Effector memory CD4-positive, alpha-beta T cell (primary cell): ENCODE measurements at regions not wholly inside any gene's neighbourhood (a gene's known extent, or its start where the extent isn't known, plus 50 kb on each side); places are given as distances from the start of the nearest gene placed in this dataset.

ENCODE experiments used
- DNase-seq, 3 donors: peaks; one replicate each; pipeline ENCODE4 v3.0.0-alpha.2; 2020
- H3K27ac ChIP-seq: 2 replicates; pipeline ENCODE4 v1.7.0; 2013; ENCODE audit warnings: mild to moderate bottlenecking, low read length, moderate library complexity; ENCODE audit not compliant: insufficient read depth, poor library complexity, severe bottlenecking
- H3K27me3 ChIP-seq: replicated peaks from 2 replicates; pipeline ENCODE4 v1.7.0; 2013; ENCODE audit warnings: mild to moderate bottlenecking, low read length; ENCODE audit not compliant: insufficient read depth, control insufficient read depth, poor library complexity, severe bottlenecking
- H3K36me3 ChIP-seq: 2 replicates; pipeline ENCODE4 v1.7.0; 2013; ENCODE audit warnings: mild to moderate bottlenecking, low read length, moderate library complexity; ENCODE audit not compliant: control insufficient read depth, insufficient read depth
- H3K4me1 ChIP-seq: 2 replicates; pipeline ENCODE4 v1.7.0; 2013; ENCODE audit warnings: low read length, mild to moderate bottlenecking; ENCODE audit not compliant: control insufficient read depth, insufficient read depth, poor library complexity, severe bottlenecking
- H3K4me3 ChIP-seq: 2 replicates; pipeline ENCODE4 v1.7.0; 2013; ENCODE audit warnings: low read length, low read depth, mild to moderate bottlenecking; ENCODE audit not compliant: insufficient read depth, poor library complexity, severe bottlenecking
- H3K9me3 ChIP-seq: 2 replicates; pipeline ENCODE4 v1.7.0; 2013; ENCODE audit warnings: mild to moderate bottlenecking, low read length, moderate library complexity; ENCODE audit not compliant: control insufficient read depth

DNA sequence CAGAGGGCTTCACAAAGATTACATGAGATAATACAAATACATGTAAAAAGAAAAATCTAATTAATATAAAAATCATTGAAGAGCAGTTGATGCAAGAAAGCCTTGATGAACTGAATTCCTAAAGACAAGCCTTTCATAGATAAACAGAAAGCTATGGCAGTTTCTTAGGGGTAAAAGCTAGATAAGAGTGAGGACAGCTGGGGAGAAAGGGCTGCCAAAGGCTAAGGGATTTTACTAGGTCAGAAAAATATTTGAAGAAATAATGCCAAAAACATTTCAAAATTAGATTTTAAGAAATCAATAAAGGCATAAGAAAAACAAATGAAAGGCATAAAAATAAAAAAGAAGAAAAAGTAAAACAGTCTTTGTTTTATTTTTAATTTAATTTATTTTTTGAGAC is 107.9 kb upstream of the ZNF366 start:
- H3K4me1 ChIP-seq: no peaks in the 10 kb centered on the region
- H3K36me3 ChIP-seq: no peaks in the 10 kb centered on the region
- no peaks in the 10 kb centered on the region for H3K9me3 ChIP-seq
- H3K4me3 ChIP-seq: no peak overlapping the region
- DNase-seq: no peak
- no peaks in the 10 kb centered on the region for H3K27me3 ChIP-seq
- no peak overlapping the region for H3K27ac ChIP-seq

DNA sequence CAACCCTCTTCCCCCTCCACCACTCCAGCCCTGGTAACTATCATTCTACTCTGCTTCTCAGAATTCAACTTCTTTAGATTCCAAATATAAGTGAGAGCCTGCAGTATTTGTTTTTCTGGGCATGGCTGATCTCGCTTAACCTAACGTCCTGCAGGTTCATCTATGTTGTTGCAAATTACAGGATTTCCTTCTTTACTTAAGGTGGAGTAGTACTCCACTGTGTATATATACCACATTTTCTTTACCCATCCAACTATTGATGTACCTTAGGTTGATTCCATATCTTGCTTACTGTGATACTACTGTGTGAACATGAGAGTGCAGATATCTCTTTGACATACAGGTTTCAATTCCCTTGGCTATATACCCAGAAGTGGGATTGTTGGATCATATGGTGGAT is 106.3 kb upstream of the ZNF366 start:
- Histone ChIP-seq H3K9me3 (no peaks in the 10 kb centered on the region), H3K4me3 (no peak overlapping the region), H3K36me3 (no peaks in the 10 kb centered on the region), H3K27ac (no peak overlapping the region), H3K4me1 (no peaks in the 10 kb centered on the region), H3K27me3 (no peaks in the 10 kb centered on the region)
- no peak for DNase-seq

GRCh38 chr5:72612810-72613209 is 105.6 kb upstream of the ZNF366 start:
- no peaks in the 10 kb centered on the region for H3K36me3 ChIP-seq
- H3K4me1 ChIP-seq: no peaks in the 10 kb centered on the region
- no peaks in the 10 kb centered on the region for H3K27me3 ChIP-seq
- H3K9me3 ChIP-seq: no peaks in the 10 kb centered on the region
- no peak for DNase-seq
- H3K4me3 ChIP-seq: no peak overlapping the region
- H3K27ac ChIP-seq: no peak overlapping the region

- no peaks in the 10 kb centered on the region for H3K9me3 ChIP-seq
- no peak overlapping the region for H3K27ac ChIP-seq
- no peak overlapping the region for H3K4me3 ChIP-seq
- DNase-seq: peak in 1 of 3 donors; percentile 1
- no peaks in the 10 kb centered on the region for H3K27me3 ChIP-seq
- no peaks in the 10 kb centered on the region for H3K4me1 ChIP-seq
- no peaks in the 10 kb centered on the region for H3K36me3 ChIP-seq
These were observed 104.0 kb upstream of the ZNF366 start for GRCh38 chr5:72611118-72611730.

- H3K4me3 ChIP-seq: no peak overlapping the region
- no peaks in the 10 kb centered on the region for H3K4me1 ChIP-seq
- H3K27ac ChIP-seq: no peak overlapping the region
- H3K36me3 ChIP-seq: no peaks in the 10 kb centered on the region
- H3K27me3 ChIP-seq: no peaks in the 10 kb centered on the region
- no peaks in the 10 kb centered on the region for H3K9me3 ChIP-seq
- DNase-seq: no peak
These were observed 101.7 kb upstream of the ZNF366 start for GRCh38 chr5:72608926-72609325.

GRCh38 chr5:72608297-72608696 is 101.1 kb upstream of the ZNF366 start:
- H3K27ac ChIP-seq: no peak overlapping the region
- no peaks in the 10 kb centered on the region for H3K27me3 ChIP-seq
- no peaks in the 10 kb centered on the region for H3K9me3 ChIP-seq
- no peaks in the 10 kb centered on the region for H3K36me3 ChIP-seq
- H3K4me1 ChIP-seq: no peaks in the 10 kb centered on the region
- DNase-seq: no peak
- no peak overlapping the region for H3K4me3 ChIP-seq

- no peaks in the 10 kb centered on the region for H3K36me3 ChIP-seq
- no peak overlapping the region for H3K4me3 ChIP-seq
- H3K9me3 ChIP-seq: no peaks in the 10 kb centered on the region
- H3K27me3 ChIP-seq: no peaks in the 10 kb centered on the region
- no peak for DNase-seq
- no peak overlapping the region for H3K27ac ChIP-seq
- no peaks in the 10 kb centered on the region for H3K4me1 ChIP-seq
These were observed 100.2 kb upstream of the ZNF366 start for GRCh38 chr5:72607381-72607780.

GRCh38 chr5:72606525-72606924 is 99.3 kb upstream of the ZNF366 start:
- no peaks in the 10 kb centered on the region for H3K9me3 ChIP-seq
- no peaks in the 10 kb centered on the region for H3K27me3 ChIP-seq
- H3K4me3 ChIP-seq: no peak overlapping the region
- H3K4me1 ChIP-seq: no peaks in the 10 kb centered on the region
- H3K27ac ChIP-seq: no peak overlapping the region
- H3K36me3 ChIP-seq: no peaks in the 10 kb centered on the region
- DNase-seq: no peak

DNA sequence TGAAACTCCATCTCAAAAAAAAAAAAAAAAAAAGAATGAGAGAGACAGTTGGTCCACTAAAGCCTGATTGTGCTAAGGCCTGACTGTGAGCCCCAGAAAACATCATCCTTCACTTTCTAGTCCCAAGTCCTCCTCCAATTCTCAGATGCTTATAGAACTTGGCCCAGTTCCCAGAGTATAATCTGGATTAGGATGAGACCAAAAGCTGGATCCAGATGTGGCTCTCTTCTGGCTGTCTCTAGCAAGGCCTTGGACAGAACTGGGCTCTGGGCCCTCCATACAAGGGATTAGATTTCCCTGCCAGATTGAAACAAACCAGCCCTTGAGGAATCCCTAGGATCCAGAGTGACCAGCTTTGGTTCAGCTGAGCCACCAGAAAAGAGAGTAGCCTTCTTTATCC is 98.4 kb upstream of the ZNF366 start:
- Histone ChIP-seq H3K27me3 (no peaks in the 10 kb centered on the region), H3K4me1 (no peaks in the 10 kb centered on the region), H3K36me3 (no peaks in the 10 kb centered on the region), H3K4me3 (no peak overlapping the region), H3K9me3 (no peaks in the 10 kb centered on the region), H3K27ac (no peak overlapping the region)
- no peak for DNase-seq

GRCh38 chr5:72604798-72605154 is 97.6 kb upstream of the ZNF366 start:
- no peak for DNase-seq
- H3K9me3 ChIP-seq: no peaks in the 10 kb centered on the region
- H3K4me3 ChIP-seq: no peak overlapping the region
- H3K4me1 ChIP-seq: no peaks in the 10 kb centered on the region
- H3K27me3 ChIP-seq: no peaks in the 10 kb centered on the region
- no peaks in the 10 kb centered on the region for H3K36me3 ChIP-seq
- H3K27ac ChIP-seq: no peak overlapping the region
